Activated CD8-positive, alpha-beta T cell treated with anti-CD3 and anti-CD28 coated beads for 36 hours (primary cell): ENCODE measurements at regions not wholly inside any gene's neighbourhood (a gene's known extent, or its start where the extent isn't known, plus 50 kb on each side); places are given as distances from the start of the nearest gene placed in this dataset.

ENCODE experiments used
- ATAC-seq: fragments of 200-7000 bp; cut with Tn5 transposase; one replicate; pipeline ENCODE4 v1.10.0; 2021; ENCODE audit warnings: mild to moderate bottlenecking, moderate library complexity
- CTCF ChIA-PET: fragments of 350-600 bp; sonication (Branson Sonifier 250); formaldehyde crosslinking; loops from one replicate; lab custom pipeline; 2021; ENCODE audit warnings: antibody characterized with exemption; lab: Charles Lee
- POLR2A ChIA-PET: fragments of 350-600 bp; sonication (Branson Sonifier 250); formaldehyde crosslinking; loops from one replicate; lab custom pipeline; 2021; ENCODE audit warnings: antibody characterized with exemption; lab: Charles Lee
- DNase-seq: peaks from one replicate; pipeline ENCODE4 v3.0.0-alpha.2; 2020
- H3K27ac Mint-ChIP-seq: one replicate; pipeline ENCODE4 v1.8.0; 2021; ENCODE audit warnings: mild to moderate bottlenecking, mixed read lengths
- H3K27me3 Mint-ChIP-seq: one replicate; pipeline ENCODE4 v1.8.0; 2021; ENCODE audit warnings: mixed read lengths
- H3K36me3 Mint-ChIP-seq: one replicate; pipeline ENCODE4 v1.8.0; 2021; ENCODE audit warnings: low read depth, mixed read lengths
- H3K4me1 Mint-ChIP-seq: one replicate; pipeline ENCODE4 v1.8.0; 2021; ENCODE audit warnings: low read depth, mixed read lengths
- H3K4me3 Mint-ChIP-seq: one replicate; pipeline ENCODE4 v1.8.0; 2021; ENCODE audit warnings: mild to moderate bottlenecking, moderate library complexity, mixed read lengths
- H3K9me3 Mint-ChIP-seq: one replicate; pipeline ENCODE4 v1.8.0; 2021; ENCODE audit warnings: mixed read lengths
- CTCF ChIP-seq: fragments of 200-600 bp; IDR thresholded peaks from one replicate; pipeline ENCODE4 v1.8.0; 2022; ENCODE audit warnings: antibody characterized with exemption, mild to moderate bottlenecking
- intact Hi-C: fragments of 100-400 bp; cut with micrococcal nuclease; formaldehyde crosslinking; loops from one replicate; pipeline ENCODE4 v1.10.0; 2022

- Mint-ChIP-seq H3K4me3 (no peak overlapping the region), H3K27me3 (no peaks in the 10 kb centered on the region), H3K4me1 (no peaks in the 10 kb centered on the region), H3K9me3 (peaks cover 3% of the 10 kb centered on the region), H3K36me3 (no peaks in the 10 kb centered on the region), H3K27ac (no peak overlapping the region)
- intact Hi-C loops: no loop called here
- ATAC-seq (no peak), DNase-seq (no peak)
- ChIA-PET POLR2A (no interaction called here), CTCF (no interaction called here)
- no peak for TF ChIP-seq CTCF
Observed at GRCh38 chr7:86313842-86314241, 329.9 kb upstream of the GRM3 start.

- DNase-seq (no peak), ATAC-seq (no peak)
- H3K9me3 Mint-ChIP-seq: peaks cover 3% of the 10 kb centered on the region
- H3K4me3 Mint-ChIP-seq: no peak overlapping the region
- no peak for TF ChIP-seq CTCF
- intact Hi-C loops: no loop called here
- H3K27me3 Mint-ChIP-seq: no peaks in the 10 kb centered on the region
- no peaks in the 10 kb centered on the region for H3K4me1 Mint-ChIP-seq
- ChIA-PET POLR2A (no interaction called here), CTCF (no interaction called here)
- H3K36me3 Mint-ChIP-seq: no peaks in the 10 kb centered on the region
- no peak overlapping the region for H3K27ac Mint-ChIP-seq
Observed at GRCh38 chr7:86301301-86301700, 342.4 kb upstream of the GRM3 start.

- no peaks in the 10 kb centered on the region for H3K36me3 Mint-ChIP-seq
- ChIA-PET CTCF (no interaction called here), POLR2A (no interaction called here)
- H3K4me3 Mint-ChIP-seq: no peak overlapping the region
- H3K27ac Mint-ChIP-seq: no peak overlapping the region
- H3K9me3 Mint-ChIP-seq: peaks cover 2% of the 10 kb centered on the region
- DNase-seq (no peak), ATAC-seq (no peak)
- H3K4me1 Mint-ChIP-seq: no peaks in the 10 kb centered on the region
- intact Hi-C loops: no loop called here
- no peak for TF ChIP-seq CTCF
- H3K27me3 Mint-ChIP-seq: no peaks in the 10 kb centered on the region
Observed at GRCh38 chr7:86295526-86295925, 348.2 kb upstream of the GRM3 start.

- no peaks in the 10 kb centered on the region for H3K27me3 Mint-ChIP-seq
- DNase-seq (no peak), ATAC-seq (no peak)
- no peak overlapping the region for H3K27ac Mint-ChIP-seq
- ChIA-PET CTCF (interaction anchor here (0.6 kb wide), 1 partner anchor 16 kb away, joined by 3 read pairs; no protein-coding TSS in a partner anchor), POLR2A (no interaction called here)
- peaks cover 4% of the 10 kb centered on the region for H3K9me3 Mint-ChIP-seq
- H3K4me1 Mint-ChIP-seq: no peaks in the 10 kb centered on the region
- intact Hi-C loops: no loop called here
- TF ChIP-seq CTCF: no peak
- H3K4me3 Mint-ChIP-seq: no peak overlapping the region
- H3K36me3 Mint-ChIP-seq: no peaks in the 10 kb centered on the region
Observed at GRCh38 chr7:86282014-86282682, 361.6 kb upstream of the GRM3 start.

- no peaks in the 10 kb centered on the region for H3K4me1 Mint-ChIP-seq
Observed at GRCh38 chr7:86280150-86280549, 363.6 kb upstream of the GRM3 start.

More at GRCh38 chr7:86280150-86280549, 363.6 kb upstream of the GRM3 start:
- Mint-ChIP-seq H3K36me3 (no peaks in the 10 kb centered on the region), H3K27ac (no peak overlapping the region), H3K27me3 (no peaks in the 10 kb centered on the region), H3K9me3 (peaks cover 8% of the 10 kb centered on the region), H3K4me3 (no peak overlapping the region)
- DNase-seq: no peak
- ATAC-seq: no peak
- TF ChIP-seq CTCF: no peak
- ChIA-PET CTCF (no interaction called here), POLR2A (no interaction called here)
- intact Hi-C loops: no loop called here
